DND-41 (cell line): ENCODE measurements at regions not wholly inside any gene's neighbourhood (a gene's known extent, or its start where the extent isn't known, plus 50 kb on each side); places are given as distances from the start of the nearest gene placed in this dataset.
A peak's percentile ranks its signal among the peaks of the same experiment; 100 is the strongest.

Experiments
- ATAC-seq: fragments of 200-7000 bp; cut with Tn5 transposase; 3 replicates; pipeline ENCODE4 v1.9.1; 2021; ENCODE audit warnings: low read depth; ENCODE audit not compliant: insufficient read depth
- DNase-seq: peaks from one replicate; pipeline ENCODE4 v3.0.0-alpha.2; 2020
- H2AFZ ChIP-seq: 2 replicates; pipeline ENCODE4 v1.6.0; 2012; ENCODE audit warnings: low read depth, low read length
- H3K27ac ChIP-seq: 2 replicates; pipeline ENCODE4 v1.5.1; 2012; ENCODE audit warnings: low read length, inconsistent platforms
- H3K27me3 ChIP-seq: fragments of 200-600 bp; sonication (generic); 2 replicates; pipeline ENCODE4 v1.6.0; 2012; ENCODE audit warnings: low read length, mild to moderate bottlenecking, inconsistent platforms; ENCODE audit not compliant: insufficient read depth, poor library complexity
- H3K36me3 ChIP-seq: 2 replicates; pipeline ENCODE4 v1.5.1; 2012; ENCODE audit warnings: low read length, inconsistent platforms; ENCODE audit not compliant: insufficient read depth
- H3K4me1 ChIP-seq: 2 replicates; pipeline ENCODE4 v1.5.1; 2012; ENCODE audit warnings: mild to moderate bottlenecking, low read length; ENCODE audit not compliant: insufficient read depth
- H3K4me2 ChIP-seq: 2 replicates; pipeline ENCODE4 v1.6.0; 2012; ENCODE audit warnings: mild to moderate bottlenecking, moderate library complexity, low read length, inconsistent platforms; ENCODE audit not compliant: insufficient read depth
- H3K4me3 ChIP-seq, 2 experiments: fragments of 200-600 bp in 1 of 2; shearing (Covaris generic) in 1 of 2; 2 replicates each; pipeline ENCODE4 v1.5.1; 2012 to 2016; ENCODE audit warnings: inconsistent platforms in 2 of 2, low read length in 2 of 2, mild to moderate bottlenecking in 2 of 2, low read depth in 1 of 2, moderate library complexity in 1 of 2
- H3K79me2 ChIP-seq: 2 replicates; pipeline ENCODE4 v1.6.0; 2012; ENCODE audit warnings: low read length, inconsistent platforms; ENCODE audit not compliant: insufficient read depth
- H3K9ac ChIP-seq: 2 replicates; pipeline ENCODE4 v1.6.0; 2012; ENCODE audit warnings: low read depth, mild to moderate bottlenecking, inconsistent platforms, low read length, moderate library complexity
- H3K9me3 ChIP-seq: 2 replicates; pipeline ENCODE4 v1.5.1; 2012; ENCODE audit warnings: low read length, moderate library complexity, mild to moderate bottlenecking, inconsistent platforms; ENCODE audit not compliant: insufficient read depth, severe bottlenecking
- H4K20me1 ChIP-seq: 2 replicates; pipeline ENCODE4 v1.6.0; 2012; ENCODE audit warnings: low read length; ENCODE audit not compliant: insufficient read depth
- EZH2 ChIP-seq: IDR thresholded peaks from 3 replicates; pipeline ENCODE4 v1.6.1; 2012; ENCODE audit warnings: borderline replicate concordance, low read depth, mild to moderate bottlenecking, moderate library complexity, low read length, inconsistent platforms; ENCODE audit not compliant: severe bottlenecking
- TF ChIP-seq, protein P1 (sequence below): IDR thresholded peaks from 2 replicates; pipeline ENCODE4 v1.5.1; 2012; ENCODE audit warnings: borderline replicate concordance, low read length, moderate library complexity, mild to moderate bottlenecking; ENCODE audit not compliant: poor library complexity, severe bottlenecking; ENCODE audit errors: extremely low read depth

GRCh38 chr6:51342393-51342792 lies 523.7 kb downstream of the TFAP2B start:
- no peak for ATAC-seq
- TF ChIP-seq EZH2 = no peak
- TF ChIP-seq, protein P1, sequence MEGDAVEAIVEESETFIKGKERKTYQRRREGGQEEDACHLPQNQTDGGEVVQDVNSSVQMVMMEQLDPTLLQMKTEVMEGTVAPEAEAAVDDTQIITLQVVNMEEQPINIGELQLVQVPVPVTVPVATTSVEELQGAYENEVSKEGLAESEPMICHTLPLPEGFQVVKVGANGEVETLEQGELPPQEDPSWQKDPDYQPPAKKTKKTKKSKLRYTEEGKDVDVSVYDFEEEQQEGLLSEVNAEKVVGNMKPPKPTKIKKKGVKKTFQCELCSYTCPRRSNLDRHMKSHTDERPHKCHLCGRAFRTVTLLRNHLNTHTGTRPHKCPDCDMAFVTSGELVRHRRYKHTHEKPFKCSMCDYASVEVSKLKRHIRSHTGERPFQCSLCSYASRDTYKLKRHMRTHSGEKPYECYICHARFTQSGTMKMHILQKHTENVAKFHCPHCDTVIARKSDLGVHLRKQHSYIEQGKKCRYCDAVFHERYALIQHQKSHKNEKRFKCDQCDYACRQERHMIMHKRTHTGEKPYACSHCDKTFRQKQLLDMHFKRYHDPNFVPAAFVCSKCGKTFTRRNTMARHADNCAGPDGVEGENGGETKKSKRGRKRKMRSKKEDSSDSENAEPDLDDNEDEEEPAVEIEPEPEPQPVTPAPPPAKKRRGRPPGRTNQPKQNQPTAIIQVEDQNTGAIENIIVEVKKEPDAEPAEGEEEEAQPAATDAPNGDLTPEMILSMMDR = no peak
- no peaks in the 10 kb centered on the region for H3K4me1 ChIP-seq

DNA sequence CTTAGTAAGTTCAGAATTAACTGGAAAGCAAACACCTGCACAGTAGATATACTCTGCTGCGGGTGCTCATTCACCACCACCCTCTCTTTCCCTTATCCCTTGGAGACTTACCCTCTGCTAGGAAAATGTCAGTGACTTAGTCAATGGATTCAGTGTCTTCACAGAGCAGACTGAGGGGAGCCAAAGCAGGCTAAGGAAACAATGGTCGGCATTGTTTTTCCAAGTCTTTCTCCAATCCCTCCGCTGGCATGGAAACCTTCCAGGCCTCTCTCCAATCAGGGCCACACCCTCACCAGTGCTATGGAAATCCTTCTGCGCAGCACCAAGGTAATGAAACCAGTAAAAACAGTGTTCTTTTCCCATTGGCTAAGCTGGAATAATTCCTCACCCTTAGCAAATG lies 531.2 kb downstream of the TFAP2B start:
- Histone ChIP-seq H3K27ac (no peak overlapping the region), H3K9ac (no peak overlapping the region), H2AFZ (0 out of 2 replicates have a peak overlapping the region, but pooled peaks have one; percentile 10), H3K36me3 (no peaks in the 10 kb centered on the region), H4K20me1 (no peaks in the 10 kb centered on the region), H3K4me2 (no peak overlapping the region), H3K9me3 (no peaks in the 10 kb centered on the region), H3K4me1 (no peaks in the 10 kb centered on the region), H3K27me3 (no peaks in the 10 kb centered on the region), H3K79me2 (no peaks in the 10 kb centered on the region), H3K4me3 (no peak overlapping the region)
- DNase-seq (no peak), ATAC-seq (no peak)
- TF ChIP-seq, protein P1 = no peak
- TF ChIP-seq EZH2 = no peak

More at GRCh38 chr6:51342393-51342792, 523.7 kb downstream of the TFAP2B start:
- Histone ChIP-seq H3K4me2 (no peak overlapping the region), H3K36me3 (no peaks in the 10 kb centered on the region), H3K9ac (no peak overlapping the region), H3K27me3 (no peaks in the 10 kb centered on the region), H3K27ac (no peak overlapping the region), H3K4me3 (no peak overlapping the region), H2AFZ (no peak overlapping the region), H4K20me1 (no peaks in the 10 kb centered on the region), H3K9me3 (no peaks in the 10 kb centered on the region), H3K79me2 (no peaks in the 10 kb centered on the region)
- DNase-seq = no peak

DNA sequence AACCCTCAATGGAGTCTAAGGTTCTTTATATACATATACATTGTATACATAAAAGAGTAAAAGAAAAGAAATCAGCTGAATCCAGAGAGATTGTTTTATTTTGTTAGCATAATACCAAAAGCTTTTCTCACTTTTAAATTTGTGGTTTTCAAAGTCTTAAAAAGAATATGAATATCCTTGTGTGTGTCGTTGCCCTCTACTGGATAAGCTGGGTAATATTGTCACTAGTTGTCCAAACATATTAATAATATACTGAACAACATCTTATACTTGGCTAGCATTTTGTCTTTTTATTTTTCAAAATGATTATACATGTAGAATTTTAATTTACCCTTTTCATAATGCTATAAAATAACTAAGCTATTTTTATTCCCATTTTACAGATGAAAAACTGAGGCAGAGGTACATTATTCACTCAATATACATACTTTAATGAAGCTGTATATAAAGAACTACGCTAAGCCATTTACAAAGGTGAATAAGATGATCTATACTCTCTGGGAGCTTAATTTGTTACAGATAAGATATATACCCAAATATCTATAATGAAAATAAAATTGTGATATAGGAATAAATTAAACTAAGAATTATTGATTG lies 531.7 kb downstream of the TFAP2B start:
- DNase-seq (no peak), ATAC-seq (no peak)
- Histone ChIP-seq H3K9ac (no peak overlapping the region), H4K20me1 (no peaks in the 10 kb centered on the region), H2AFZ (no peak overlapping the region), H3K36me3 (no peaks in the 10 kb centered on the region), H3K27ac (no peak overlapping the region), H3K9me3 (no peaks in the 10 kb centered on the region), H3K27me3 (no peaks in the 10 kb centered on the region), H3K4me3 (no peak overlapping the region), H3K4me1 (no peaks in the 10 kb centered on the region), H3K79me2 (no peaks in the 10 kb centered on the region), H3K4me2 (no peak overlapping the region)
- TF ChIP-seq, protein P1 = peak; percentile 49
- no peak for TF ChIP-seq EZH2
